GM12878 (cell line): ENCODE measurements at regions not wholly inside any gene's neighbourhood (a gene's known extent, or its start where the extent isn't known, plus 50 kb on each side); places are given as distances from the start of the nearest gene placed in this dataset.

Experiments used
- BHLHE40 ChIP-seq, 2 experiments: fragments of 450-650 bp in 1 of 2; IDR thresholded peaks; 2 replicates each; pipeline ENCODE4 v1.6.1; 2011 to 2017; ENCODE audit warnings: low read depth in 2 of 2, borderline replicate concordance in 1 of 2, improper control_type of control experiment in 1 of 2, low read length in 1 of 2, mild to moderate bottlenecking in 1 of 2
- E2F4 ChIP-seq: IDR thresholded peaks from 2 replicates; pipeline ENCODE4 v1.6.1; 2012; ENCODE audit warnings: low read depth, low read length, improper control_type of control experiment
- ETV6 ChIP-seq, 2 experiments: fragments of 450-650 bp in 1 of 2; IDR thresholded peaks in 1 of 2; conservative IDR thresholded peaks in 1 of 2; 2 replicates each; pipeline ENCODE4 v1.6.1; 2014; ENCODE audit warnings: antibody characterized with exemption in 1 of 2, borderline replicate concordance in 1 of 2, low read depth in 1 of 2, mild to moderate bottlenecking in 1 of 2, moderate library complexity in 1 of 2
- GABPA ChIP-seq: IDR thresholded peaks from 2 replicates; pipeline ENCODE4 v1.6.1; 2014; ENCODE audit warnings: antibody characterized with exemption, low read depth, mild to moderate bottlenecking, inconsistent platforms
- HCFC1 ChIP-seq: fragments of 150-350 bp; IDR thresholded peaks from 2 replicates; pipeline ENCODE4 v1.6.1; 2014; ENCODE audit warnings: low read length
- NFYB ChIP-seq: IDR thresholded peaks from 2 replicates; pipeline ENCODE4 v1.6.1; 2011; ENCODE audit warnings: low read depth, mild to moderate bottlenecking, low read length, improper control_type of control experiment, moderate library complexity; ENCODE audit not compliant: insufficient read depth
- REST ChIP-seq: IDR thresholded peaks from 2 replicates; pipeline ENCODE4 v1.6.1; 2012; ENCODE audit warnings: mild to moderate bottlenecking, low read depth, low read length
- SPI1 ChIP-seq: IDR thresholded peaks from 2 replicates; pipeline ENCODE4 v1.6.1; 2011; ENCODE audit warnings: low read depth, mild to moderate bottlenecking, low read length, moderate library complexity, borderline replicate concordance; ENCODE audit not compliant: insufficient read depth
- USF1 ChIP-seq: IDR thresholded peaks from 2 replicates; pipeline ENCODE4 v1.6.1; 2011; ENCODE audit warnings: borderline replicate concordance, low read depth, mild to moderate bottlenecking, moderate library complexity, mixed read lengths, low read length; ENCODE audit not compliant: insufficient read depth; ENCODE audit errors: extremely low read length

- no peak for TF ChIP-seq REST
- peak; percentile 96 for TF ChIP-seq SPI1
- peak in 1 of 2 experiments; percentile 66; a peak in 2 of 4 replicates for TF ChIP-seq BHLHE40 (IDR thresholded peaks at IDR 0.05; ENCODE audit: borderline replicate concordance in 1 of 2, low read depth in 2 of 2, low read length in 1 of 2)
- TF ChIP-seq GABPA: no peak
- TF ChIP-seq HCFC1: no peak
- peak; percentile 36 for TF ChIP-seq USF1
- TF ChIP-seq NFYB: peak; percentile 87
- TF ChIP-seq ETV6 (conservative IDR thresholded peaks at IDR 0.05 in 1 of 2, IDR thresholded peaks at IDR 0.05 in 1 of 2; ENCODE audit: borderline replicate concordance in 1 of 2, low read depth in 1 of 2): peak in 1 of 2 experiments; percentile 12; a peak in 1 of 4 replicates
- TF ChIP-seq E2F4: no peak
Observed at GRCh38 chr2:11933854-11934253, 187.4 kb downstream of the LPIN1 start (continued).
